ENCODE measurements at regions not wholly inside any gene's neighbourhood (a gene's known extent, or its start where the extent isn't known, plus 50 kb on each side); places are given as distances from the start of the nearest gene placed in this dataset.

DNA sequence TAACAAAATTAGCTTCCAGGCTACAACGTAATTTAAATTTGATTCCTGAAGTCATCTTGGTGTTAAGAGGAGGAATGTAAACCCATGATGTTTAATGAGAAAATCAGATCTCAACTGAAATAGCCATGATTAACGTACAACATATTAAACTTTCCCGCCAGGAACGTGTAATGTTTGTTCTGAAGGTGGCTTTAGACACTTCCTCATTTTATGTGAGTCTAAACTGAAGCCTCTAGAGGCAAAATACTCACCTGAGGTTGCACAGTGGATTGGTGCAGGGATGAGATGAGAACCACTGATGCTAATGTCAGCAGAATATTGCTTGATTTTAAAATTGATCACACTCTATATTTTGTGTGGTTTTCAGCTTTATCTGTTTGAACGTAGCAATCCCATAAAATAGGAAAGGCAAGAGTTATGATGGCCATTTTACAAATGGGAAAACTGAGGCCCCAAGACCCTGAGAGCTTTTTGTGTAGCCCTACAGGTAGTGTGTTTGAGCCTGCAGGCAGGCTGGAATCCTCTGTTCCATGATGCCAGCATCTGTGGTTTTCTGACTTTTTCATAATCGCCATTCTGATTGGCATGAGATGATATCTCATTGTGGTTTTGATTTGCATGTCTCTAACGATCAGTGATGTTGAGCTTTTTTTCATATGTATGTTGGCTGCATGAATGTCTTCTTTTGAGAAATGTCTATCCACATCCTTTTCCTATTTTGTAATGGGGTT is 243.7 kb upstream of the BMPER start:
- DNase-seq (ENCODE audit: low read depth in 2 of 2): no peak

DNA sequence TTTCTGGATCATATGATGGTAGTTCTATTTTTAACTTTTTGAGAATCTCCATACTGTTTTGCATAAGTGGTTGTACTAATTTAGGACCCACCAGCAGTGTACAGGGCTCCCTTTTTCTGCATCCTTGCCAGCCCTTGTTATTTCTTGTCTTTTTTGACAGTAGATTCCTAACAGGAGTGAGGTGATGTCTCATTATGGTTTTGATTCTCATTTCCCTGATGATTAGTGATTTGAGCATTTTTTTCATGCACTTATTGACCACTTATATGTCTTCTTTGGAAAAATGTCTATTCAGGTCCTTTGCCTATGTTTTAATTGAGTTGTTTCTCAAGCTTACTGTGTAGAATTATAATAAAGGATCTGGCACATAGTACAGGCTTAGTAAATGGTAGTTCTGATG is 238.8 kb upstream of the BMPER start:
- DNase-seq (ENCODE audit: low read depth in 2 of 2): no peak

DNA sequence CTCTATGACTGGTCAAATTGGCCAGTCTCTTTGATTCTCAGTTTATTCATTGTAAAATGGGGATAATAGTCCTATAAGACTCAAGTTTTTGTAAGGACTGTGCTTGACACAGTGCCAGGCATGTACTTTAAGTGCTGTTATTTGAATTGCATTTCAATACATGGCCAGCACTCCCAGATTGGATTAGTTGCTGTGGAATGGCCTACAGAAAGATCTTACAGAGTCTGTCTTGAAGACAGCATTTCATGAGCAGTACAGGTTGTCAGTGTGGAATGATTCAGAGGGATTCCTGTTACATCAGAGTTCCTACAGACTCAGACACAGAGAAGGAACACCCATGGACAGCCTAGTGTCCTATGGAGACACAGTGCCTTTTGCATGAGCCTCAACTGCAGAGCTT is 238.1 kb upstream of the BMPER start:
- DNase-seq (ENCODE audit: low read depth in 2 of 2): no peak

DNA sequence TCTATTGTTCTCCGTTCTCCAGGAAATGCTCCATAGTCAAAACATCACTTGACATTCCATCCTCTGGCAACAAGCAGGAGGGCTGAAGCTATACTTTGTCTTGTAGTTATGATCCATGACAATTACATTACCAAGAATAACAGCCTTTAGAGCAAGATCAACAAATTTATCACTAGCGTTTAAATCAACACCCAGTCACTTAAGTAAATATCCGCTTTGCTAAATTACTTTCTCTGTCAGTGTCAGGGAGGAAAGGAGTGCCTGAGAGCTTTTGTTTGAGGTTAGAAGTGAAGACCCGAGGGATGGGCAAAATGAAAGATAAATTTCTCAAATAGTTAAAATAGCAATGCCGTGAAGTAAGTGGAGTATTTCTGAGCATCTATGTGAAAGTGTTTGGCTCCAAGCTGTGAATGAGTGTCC is 236.1 kb upstream of the BMPER start:
- no peak for DNase-seq (ENCODE audit: low read depth in 2 of 2)

DNA sequence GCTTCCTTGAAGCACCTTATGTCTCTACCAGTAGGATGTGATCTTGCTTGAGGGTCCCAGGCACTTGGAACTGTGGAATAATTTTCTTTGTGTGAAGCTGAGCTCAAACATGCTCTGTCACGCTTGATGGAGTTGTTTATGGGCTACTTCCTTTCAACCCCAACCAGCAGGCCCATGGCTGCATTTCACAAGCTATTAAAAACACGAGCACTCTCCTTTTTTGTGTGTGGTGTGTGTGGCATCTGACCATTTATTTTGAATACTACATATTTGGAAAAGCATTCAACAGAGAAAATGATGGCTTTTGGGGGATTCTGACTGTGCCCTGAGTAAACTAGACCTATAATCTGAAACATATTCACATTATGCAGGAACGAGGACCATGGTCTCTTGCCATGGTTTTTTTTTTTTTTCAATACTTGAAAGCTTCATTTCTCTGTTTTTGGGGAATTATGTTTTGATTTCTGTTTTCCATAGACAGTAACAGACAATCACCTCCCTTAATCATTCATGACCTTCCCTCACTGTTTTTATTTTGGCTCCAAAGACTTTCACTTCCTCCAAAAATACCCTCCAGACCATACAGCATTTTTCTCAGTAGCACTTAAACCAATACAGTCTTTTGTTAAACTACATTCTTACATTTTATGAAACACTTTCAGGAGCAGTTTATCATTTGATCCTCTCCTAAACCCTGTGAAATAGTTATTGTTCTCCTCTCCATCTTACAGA is 233.6 kb upstream of the BMPER start:
- DNase-seq (ENCODE audit: low read depth in 2 of 2): no peak

DNA sequence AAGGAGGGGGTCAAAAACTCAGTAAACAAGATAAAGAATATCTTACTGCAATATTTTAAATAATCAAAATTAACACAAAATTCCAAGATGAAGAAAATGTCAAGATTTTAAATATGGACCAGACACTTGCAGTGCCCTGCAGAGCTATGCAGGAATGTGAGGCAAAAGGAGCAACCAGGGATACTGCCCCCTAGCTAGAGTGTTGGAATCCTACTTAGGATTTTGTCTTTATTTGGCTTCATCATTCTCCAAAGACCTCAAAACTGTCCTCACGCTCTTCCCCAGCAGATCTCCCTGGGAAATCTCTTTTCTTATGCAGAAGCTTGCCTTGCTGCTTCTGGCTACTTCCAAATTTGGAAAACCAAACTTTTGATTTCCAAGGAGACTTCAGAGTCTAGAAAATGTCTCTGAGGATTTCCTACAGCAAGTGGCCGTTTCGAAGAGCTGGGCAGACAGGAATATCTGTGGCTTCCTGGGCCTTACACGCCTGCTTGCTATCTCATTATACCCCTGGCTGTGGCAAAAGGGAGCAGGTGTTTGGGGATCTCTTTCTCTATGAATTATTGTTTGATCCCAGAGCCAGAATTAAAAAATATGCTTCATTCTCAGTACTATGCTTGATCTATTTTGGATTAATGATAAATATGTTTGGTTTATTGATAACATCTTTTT is 232.2 kb upstream of the BMPER start:
- no peak for DNase-seq (ENCODE audit: low read depth in 2 of 2)

DNA sequence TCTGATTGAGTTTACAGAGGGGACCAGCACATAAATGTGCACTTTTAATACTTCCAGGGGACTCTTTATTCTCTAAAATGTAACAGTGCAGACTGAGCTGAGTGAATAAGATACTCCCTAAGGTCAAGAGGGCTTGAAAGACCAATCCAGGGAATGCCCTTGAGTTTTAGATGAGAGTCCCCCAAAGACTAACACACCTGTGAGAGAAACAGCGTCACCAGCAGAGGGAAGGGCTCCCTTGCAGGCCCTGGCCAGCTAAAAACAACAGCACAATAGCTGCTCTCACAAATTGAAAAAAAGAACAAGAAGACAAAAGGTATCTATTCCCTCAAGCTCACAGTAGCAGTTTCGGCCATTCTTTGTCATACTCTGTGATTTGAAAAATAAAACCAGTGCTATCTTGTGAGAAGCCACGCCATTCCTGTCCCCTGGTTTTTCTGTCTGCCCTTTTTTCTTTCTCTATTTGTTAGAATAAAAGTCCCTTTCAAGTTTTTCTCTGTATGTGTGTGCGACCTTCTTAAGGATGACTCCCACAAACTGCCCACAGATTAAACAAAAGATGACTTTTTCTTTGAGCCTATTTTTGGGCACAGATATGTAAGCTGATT is 230.4 kb upstream of the BMPER start:
- no peak for DNase-seq (ENCODE audit: low read depth in 2 of 2)

DNA sequence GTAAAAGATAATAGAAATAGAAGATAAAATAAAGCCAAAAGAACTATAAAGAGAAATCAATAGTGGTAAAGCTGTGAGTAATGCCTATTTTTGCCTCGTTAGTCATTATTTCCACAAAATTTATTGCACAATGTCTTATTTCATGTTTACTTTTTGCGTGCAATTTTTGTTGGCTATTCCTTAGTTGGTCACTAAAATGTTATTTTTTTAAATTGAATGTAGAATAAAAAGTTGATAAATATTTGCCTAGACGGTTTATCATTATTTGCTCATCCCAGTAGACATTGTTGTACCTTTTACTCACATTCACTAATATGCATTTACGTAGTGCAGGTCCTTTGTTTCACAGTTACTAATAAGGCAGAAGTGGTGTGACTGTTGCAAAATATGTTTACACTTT is 227.8 kb upstream of the BMPER start:
- DNase-seq (ENCODE audit: low read depth in 2 of 2): no peak

DNA sequence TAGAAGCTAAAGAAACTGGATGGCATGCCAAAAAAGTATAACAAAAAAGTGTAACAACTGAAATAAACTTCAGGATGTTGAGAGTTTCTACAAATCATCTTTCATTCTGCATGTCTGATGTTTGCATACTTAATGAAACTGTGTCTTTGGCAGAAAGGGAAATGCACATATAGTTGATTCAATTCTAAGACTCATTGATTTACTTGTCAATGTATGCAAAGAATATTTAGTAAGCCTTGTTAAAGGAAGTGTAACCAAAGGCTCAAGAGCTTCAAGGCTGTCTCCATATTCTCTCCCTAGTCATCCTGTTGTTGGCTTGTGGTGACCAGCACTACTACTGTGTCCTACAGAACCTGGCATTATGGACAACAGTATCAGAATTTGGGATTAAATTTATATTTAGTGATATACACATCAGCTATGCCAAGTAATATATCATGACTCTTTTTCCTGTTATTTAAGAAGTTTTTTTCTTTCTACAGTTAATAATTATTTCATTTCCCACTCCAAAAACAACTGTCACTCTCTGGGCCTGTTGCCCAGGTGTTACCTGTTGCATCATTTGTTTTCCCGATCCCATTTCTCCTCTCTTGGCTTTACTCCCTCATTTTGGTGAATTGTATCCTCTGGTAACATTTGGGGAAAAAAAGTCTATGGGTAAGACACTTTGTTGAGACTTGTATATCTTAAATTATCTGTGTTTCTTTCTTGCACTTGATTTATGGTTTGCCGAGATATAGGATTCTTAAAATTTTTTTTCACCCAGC is 226.6 kb upstream of the BMPER start:
- DNase-seq (ENCODE audit: low read depth in 2 of 2): no peak

DNA sequence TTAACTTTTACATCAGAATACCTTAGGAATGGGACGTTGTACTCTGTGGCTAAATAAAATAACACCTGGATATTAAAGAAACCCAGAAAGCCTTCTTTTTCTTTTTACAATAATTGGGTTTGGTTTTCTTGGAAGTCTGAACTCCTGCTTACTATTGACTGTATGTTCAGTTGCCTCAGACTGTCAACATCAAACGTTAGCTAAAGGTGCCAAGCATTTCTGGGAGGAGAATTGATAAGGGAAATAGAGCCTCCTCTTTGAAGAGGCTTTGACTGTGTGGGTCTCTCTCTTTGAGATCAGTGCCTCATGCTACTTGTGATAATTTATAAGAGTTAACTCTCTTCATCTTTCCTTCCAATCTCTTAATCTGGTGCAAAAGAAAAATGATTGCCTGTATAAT is 224.7 kb upstream of the BMPER start:
- no peak for DNase-seq (ENCODE audit: low read depth in 2 of 2)

DNA sequence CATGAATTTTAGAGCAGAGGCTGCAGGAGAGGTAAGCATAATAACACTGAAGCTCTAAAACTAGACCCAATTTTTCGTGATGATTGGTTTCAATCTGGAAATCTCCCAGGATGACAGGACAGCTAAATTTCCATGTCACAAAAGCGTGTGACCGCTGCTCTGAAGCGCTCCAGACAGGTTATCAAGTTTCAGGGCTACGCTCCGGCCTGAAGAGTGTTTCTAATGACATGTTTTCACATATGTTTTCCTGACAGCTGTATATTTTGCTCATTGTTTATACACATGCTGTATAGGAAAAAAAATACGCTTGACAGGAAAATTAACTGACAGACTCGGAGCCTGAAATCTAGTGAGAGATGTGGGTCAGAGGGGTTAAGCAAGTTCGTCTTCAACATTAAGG is 219.8 kb upstream of the BMPER start:
- no peak for DNase-seq (ENCODE audit: low read depth in 2 of 2)

DNA sequence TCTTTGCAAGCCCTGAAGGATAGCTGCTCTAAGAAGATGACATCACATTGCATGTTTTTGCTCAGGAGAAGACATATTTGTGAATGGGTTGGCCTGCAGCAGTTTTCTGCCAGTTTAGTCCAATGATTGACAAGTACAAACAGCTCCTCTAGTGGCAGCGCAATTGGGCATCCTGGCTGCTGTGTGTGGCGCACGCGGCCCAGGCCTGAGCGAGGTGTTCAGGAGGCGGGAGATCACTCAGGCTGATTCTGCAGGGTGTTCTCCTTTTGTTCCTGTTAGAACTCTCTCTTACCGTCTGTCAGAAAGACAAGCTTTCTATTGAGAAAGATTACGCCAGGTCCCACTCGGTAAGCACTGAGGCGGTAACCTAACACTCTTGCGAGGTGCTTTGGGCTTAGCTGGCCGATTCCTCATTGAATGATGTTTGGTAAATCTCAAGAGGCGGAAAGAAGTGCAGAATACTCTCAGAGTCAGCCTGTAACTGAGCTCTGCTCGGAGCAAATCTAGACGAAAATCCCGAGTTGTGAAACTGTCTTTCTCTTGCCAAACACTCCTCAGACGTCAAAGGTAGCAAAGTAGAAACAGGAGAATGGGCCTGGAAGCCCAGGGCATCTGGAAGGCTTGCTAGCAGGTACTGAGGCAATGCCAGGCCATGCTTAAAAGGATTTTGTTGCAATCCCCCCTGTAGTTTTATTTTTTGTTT is 219.2 kb upstream of the BMPER start:
- DNase-seq (ENCODE audit: low read depth in 2 of 2): no peak

DNA sequence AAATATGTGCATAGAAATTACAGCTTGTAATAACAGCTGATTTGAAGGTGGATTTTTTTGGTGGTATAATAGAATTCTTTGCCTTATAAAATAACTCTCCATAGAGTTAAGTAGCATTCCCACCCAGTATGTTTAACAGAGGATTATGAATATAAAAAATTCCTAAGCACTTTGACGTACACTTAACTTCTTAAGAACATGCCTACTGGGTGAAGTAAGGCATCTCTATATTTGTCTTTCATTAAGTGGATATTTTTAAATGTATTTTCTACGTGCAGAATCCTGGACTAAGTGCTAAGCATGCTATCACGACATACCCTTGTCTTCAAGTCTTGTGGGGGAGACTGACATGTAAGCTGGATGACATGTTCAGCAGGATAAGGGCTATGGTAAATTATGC is 217.7 kb upstream of the BMPER start:
- DNase-seq (ENCODE audit: low read depth in 2 of 2): no peak

DNA sequence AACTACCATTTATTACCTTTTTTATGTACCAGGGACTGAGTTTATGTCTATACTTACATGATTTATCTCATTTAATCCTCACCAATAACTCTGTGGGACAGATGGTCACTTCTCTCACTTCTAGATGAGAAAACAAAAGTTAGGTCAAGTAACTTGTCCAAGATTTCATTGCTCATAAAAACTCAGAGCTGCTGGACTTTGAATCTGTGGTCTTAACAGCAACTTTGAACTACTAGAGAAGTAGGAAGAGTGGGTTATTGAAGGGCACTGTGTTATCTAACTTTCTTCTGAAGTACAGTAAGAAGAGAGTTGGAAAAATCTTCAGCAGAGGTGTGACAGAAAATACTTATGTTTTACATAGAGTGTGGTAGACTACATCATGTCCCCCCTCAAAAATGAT is 214.2 kb upstream of the BMPER start:
- DNase-seq (ENCODE audit: low read depth in 2 of 2): no peak

DNA sequence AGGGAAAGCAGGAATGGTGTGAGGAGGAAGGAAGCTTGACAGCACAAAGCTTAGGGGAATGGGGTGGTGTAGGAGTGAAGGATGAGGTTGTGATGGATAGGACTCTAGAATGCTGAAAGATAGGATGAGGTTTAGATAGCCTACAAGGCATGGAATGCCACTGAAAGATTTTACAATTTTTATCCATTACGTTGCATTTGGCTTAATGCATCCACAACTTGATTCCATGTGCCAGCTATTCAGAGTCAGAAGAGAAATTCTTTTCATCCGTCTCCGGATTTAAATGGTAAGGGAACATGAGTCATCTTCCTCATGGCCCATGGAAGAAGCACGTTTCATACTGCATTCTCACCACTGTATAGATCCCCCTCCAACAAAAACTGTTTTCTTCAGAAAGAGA is 212.4 kb upstream of the BMPER start:
- no peak for DNase-seq (ENCODE audit: low read depth in 2 of 2)

DNA sequence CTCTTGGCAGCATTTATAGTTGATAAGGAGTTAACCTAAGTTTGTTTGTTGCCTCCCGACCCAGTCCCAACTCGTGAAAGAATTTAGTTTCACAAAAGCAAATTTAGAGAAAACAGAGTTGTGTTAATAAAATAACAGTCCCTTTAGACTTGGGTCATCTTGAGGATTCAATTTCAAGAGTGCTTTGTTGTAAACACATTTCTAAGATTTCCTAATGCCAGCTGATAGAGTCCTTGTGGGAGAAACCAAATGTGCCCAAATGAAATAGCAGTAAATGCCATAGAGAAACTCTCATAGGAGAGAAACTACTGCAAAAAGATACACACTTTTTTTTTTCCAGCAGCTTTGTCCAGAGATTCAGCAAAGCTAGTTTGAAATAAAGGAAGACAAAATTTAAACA is 211.3 kb upstream of the BMPER start:
- no peak for DNase-seq (ENCODE audit: low read depth in 2 of 2)

DNA sequence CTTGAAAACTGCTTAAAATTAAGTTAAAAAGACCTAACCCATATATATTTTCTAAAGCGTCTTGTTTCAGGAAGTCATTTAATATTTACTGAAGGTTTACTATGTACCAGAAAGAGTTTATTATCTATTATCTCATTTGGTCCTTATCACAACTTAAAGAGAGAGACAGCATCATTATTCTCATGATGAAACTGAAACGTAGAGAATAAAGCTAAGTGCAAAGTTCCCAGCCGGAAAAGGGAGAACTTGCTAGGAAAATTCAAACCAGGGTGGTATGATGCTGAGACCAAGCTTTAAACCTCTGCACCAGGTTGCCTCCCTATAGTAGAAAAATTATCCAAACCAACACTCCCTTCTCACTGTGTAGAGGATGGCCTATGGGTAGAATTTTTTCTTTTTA is 207.7 kb upstream of the BMPER start:
- DNase-seq (ENCODE audit: low read depth in 2 of 2): no peak

DNA sequence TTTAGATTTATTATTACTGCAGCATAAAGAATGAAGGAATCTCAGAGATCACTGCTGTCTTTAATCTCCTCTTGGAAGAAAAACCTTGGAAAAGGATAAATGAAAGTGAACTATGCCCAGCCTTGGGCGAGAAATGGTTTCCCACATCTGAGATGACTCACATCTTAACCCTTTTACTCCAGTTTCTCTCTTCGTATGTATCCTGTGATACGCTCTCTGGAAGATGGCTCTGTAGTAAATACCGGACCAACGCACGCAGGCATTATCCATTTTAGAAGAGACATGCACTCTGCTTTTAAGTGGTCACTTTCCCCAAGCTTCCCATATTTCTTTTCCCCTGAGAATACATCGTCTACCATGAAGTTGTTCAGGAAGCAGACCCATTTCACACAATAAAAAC is 207.3 kb upstream of the BMPER start:
- DNase-seq (ENCODE audit: low read depth in 2 of 2): no peak

DNA sequence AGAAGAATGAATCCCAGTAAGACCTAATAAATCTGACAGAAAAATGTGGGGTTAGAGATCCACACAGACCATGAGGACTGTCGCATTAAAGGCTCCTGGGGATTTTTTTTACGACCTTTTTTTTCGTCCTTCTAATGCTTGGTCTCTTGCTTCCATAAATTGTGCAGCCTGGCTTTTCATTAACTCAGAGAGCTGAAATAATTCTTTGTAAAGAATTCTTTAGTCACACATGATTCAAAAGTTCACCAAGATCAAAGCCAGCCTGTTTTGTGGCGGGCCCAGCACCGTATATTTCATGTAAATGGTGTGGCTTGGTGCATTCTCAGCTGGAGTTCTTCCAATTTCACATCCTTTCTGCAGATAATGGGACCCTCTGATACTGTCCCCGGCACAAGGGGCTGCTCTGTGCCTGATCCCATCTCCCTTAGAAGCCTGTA is 206.6 kb upstream of the BMPER start:
- DNase-seq (ENCODE audit: low read depth in 2 of 2): no peak

DNA sequence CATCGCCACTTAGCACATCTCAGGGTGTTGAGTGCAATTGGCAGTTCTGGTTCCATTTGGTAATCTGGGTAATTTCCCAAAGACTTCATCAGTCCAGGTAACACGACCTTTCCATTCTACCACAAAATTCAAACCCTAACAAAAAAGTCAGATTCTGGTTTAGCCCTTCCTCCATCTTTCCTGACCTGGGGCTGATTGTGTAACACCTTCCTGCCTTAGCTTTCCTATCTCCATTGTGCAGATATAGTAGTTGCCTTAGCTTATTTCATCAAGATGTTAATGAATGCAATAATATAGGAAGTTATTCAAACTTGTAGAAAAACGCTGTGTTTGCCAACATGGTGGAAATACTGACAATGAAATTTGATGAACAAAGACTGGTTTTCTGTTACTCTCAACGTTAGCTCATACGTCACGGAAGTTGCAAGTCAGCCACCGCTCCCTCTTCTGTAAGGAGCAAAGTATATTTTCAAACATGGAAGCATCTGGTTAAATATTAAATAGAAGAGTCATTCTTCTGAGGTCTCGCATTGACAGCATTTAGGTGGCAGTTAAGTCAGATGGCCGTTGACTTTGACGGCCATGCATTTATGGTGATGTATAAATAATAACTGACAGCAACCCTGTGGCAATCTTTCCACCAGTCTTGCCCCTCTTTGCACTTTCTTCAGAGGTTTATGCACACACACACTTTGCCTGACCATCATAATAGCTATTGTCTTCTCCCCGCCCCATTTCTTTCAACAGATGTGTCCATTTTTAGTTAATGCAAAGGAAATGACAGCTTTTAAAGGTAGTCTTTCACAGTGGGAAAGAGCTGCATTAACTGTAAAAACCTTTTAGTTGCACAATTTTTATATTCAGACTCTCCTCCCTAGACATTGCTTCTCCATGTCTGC is 205.1 kb upstream of the BMPER start:
- no peak for DNase-seq (ENCODE audit: low read depth in 2 of 2)

Data from stimulated activated CD8-positive, alpha-beta memory T cell treated with anti-CD3 and anti-CD28 coated beads, Interleukin-2, amount 100 ng/mL, for 1 hour (primary cell).